CD14-positive monocyte (primary cell): ENCODE measurements at regions not wholly inside any gene's neighbourhood (a gene's known extent, or its start where the extent isn't known, plus 50 kb on each side); places are given as distances from the start of the nearest gene placed in this dataset.

Experiments used
- DNase-seq, 3 donors: peaks; one replicate each; pipeline ENCODE4 v3.0.0-alpha.2; 2011 to 2022
- H2AFZ ChIP-seq: 2 replicates; pipeline ENCODE4 v1.6.0; 2012; ENCODE audit warnings: mild to moderate bottlenecking, low read depth, low read length, inconsistent platforms; ENCODE audit not compliant: insufficient read depth, poor library complexity, severe bottlenecking
- H3K27ac ChIP-seq, 2 donors: 1 replicate in 1 of 2; 2 replicates in 1 of 2; pipeline ENCODE4 v1.5.1; 2012 to 2013; ENCODE audit warnings: low read length in 2 of 2, control low read depth in 1 of 2, inconsistent platforms in 1 of 2, low read depth in 1 of 2, mild to moderate bottlenecking in 1 of 2
- H3K27me3 ChIP-seq, 2 donors: one replicate each; pipeline versions ENCODE4 v1.6.0 to v1.6.1; 2011 to 2013; ENCODE audit warnings: low read length in 2 of 2; ENCODE audit not compliant: control insufficient read depth in 2 of 2, insufficient read depth in 2 of 2
- H3K36me3 ChIP-seq, 2 donors: replicated peaks in 1 of 2; 1 replicate in 1 of 2; 2 replicates in 1 of 2; pipeline versions ENCODE4 v1.5.1 to v1.6.1; 2012 to 2013; ENCODE audit warnings: low read length in 2 of 2, control low read depth in 1 of 2, inconsistent platforms in 1 of 2, mild to moderate bottlenecking in 1 of 2; ENCODE audit not compliant: insufficient read depth in 2 of 2, control insufficient read depth in 1 of 2
- H3K4me1 ChIP-seq, 2 donors: 1 replicate in 1 of 2; 2 replicates in 1 of 2; pipeline versions ENCODE4 v1.5.1 to v1.6.1; 2012 to 2013; ENCODE audit warnings: low read length in 2 of 2, control low read depth in 1 of 2, inconsistent platforms in 1 of 2, mild to moderate bottlenecking in 1 of 2, moderate library complexity in 1 of 2; ENCODE audit not compliant: insufficient read depth in 2 of 2, control insufficient read depth in 1 of 2
- H3K4me2 ChIP-seq: replicated peaks from 2 replicates; pipeline ENCODE3; 2012; ENCODE audit warnings: low read length, moderate library complexity, mild to moderate bottlenecking; ENCODE audit not compliant: poor library complexity, severe bottlenecking; ENCODE audit errors: extremely low read depth
- H3K4me3 ChIP-seq, 3 experiments: fragments of 200-600 bp in 1 of 3; sonication (generic) in 1 of 3; replicated peaks in 1 of 3; 1 replicate in 2 of 3; 2 replicates in 1 of 3; pipeline ENCODE4 v1.5.1; 2011 to 2013; ENCODE audit warnings: low read length in 3 of 3, mild to moderate bottlenecking in 3 of 3, control low read depth in 2 of 3, low read depth in 2 of 3, inconsistent platforms in 1 of 3, moderate library complexity in 1 of 3
- H3K79me2 ChIP-seq: 2 replicates; pipeline ENCODE4 v1.6.0; 2012; ENCODE audit warnings: mild to moderate bottlenecking, control low read depth, inconsistent platforms, low read length, moderate library complexity; ENCODE audit not compliant: insufficient read depth
- H3K9ac ChIP-seq: 2 replicates; pipeline ENCODE4 v1.6.0; 2017; ENCODE audit warnings: low read length, mild to moderate bottlenecking; ENCODE audit not compliant: insufficient read depth, poor library complexity, severe bottlenecking
- H3K9me3 ChIP-seq, 2 donors: replicated peaks in 1 of 2; 1 replicate in 1 of 2; 2 replicates in 1 of 2; pipeline versions ENCODE4 v1.5.1 to v1.6.1; 2012 to 2013; ENCODE audit warnings: low read length in 2 of 2, control low read depth in 1 of 2; ENCODE audit not compliant: control insufficient read depth in 1 of 2, insufficient read depth in 1 of 2
- H4K20me1 ChIP-seq: 2 replicates; pipeline ENCODE4 v1.6.0; 2012; ENCODE audit warnings: mild to moderate bottlenecking, low read length, control low read depth, moderate library complexity; ENCODE audit not compliant: insufficient read depth
- H3K27ac Mint-ChIP-seq, 7 donors: one replicate each; pipeline ENCODE4 v1.8.0; 2020; ENCODE audit warnings: mild to moderate bottlenecking in 7 of 7, mixed read lengths in 7 of 7, moderate library complexity in 6 of 7, inconsistent platforms in 2 of 7
- H3K27me3 Mint-ChIP-seq, 3 donors: one replicate each; pipeline ENCODE4 v1.8.0; 2021 to 2022; ENCODE audit warnings: low read depth in 3 of 3, mild to moderate bottlenecking in 3 of 3, mixed read lengths in 3 of 3, moderate library complexity in 3 of 3, inconsistent platforms in 1 of 3
- H3K36me3 Mint-ChIP-seq, 2 donors: one replicate each; pipeline ENCODE4 v1.8.0; 2020; ENCODE audit warnings: mixed read lengths in 2 of 2, inconsistent platforms in 1 of 2, mild to moderate bottlenecking in 1 of 2
- H3K4me1 Mint-ChIP-seq: one replicate; pipeline ENCODE4 v1.8.0; 2020; ENCODE audit warnings: mild to moderate bottlenecking, mixed read lengths
- H3K4me3 Mint-ChIP-seq, 2 donors: one replicate each; pipeline ENCODE4 v1.8.0; 2020; ENCODE audit warnings: mild to moderate bottlenecking in 2 of 2, mixed read lengths in 2 of 2, moderate library complexity in 1 of 2
- H3K9me3 Mint-ChIP-seq, 7 donors: one replicate each; pipeline ENCODE4 v1.8.0; 2020 to 2022; ENCODE audit warnings: mixed read lengths in 7 of 7, mild to moderate bottlenecking in 6 of 7, moderate library complexity in 6 of 7, inconsistent platforms in 2 of 7
- CTCF ChIP-seq: fragments of 200-600 bp; IDR thresholded peaks from one replicate; pipeline ENCODE4 v1.8.0; 2022; ENCODE audit warnings: antibody characterized with exemption, mild to moderate bottlenecking
- WGBS: methylation state at CpG from one replicate; pipeline ENCODE4 v1.1.5; 2013; ENCODE audit warnings: missing lambda C conversion rate; ENCODE audit not compliant: insufficient coverage; 5-methylcytosine and 5-hydroxymethylcytosine counted together
- intact Hi-C, 2 donors: fragments of 100-400 bp; cut with micrococcal nuclease; formaldehyde crosslinking; loops; one replicate each; pipeline versions ENCODE4 v1.15.0 to v1.15.1; 2023

- H3K4me1 Mint-ChIP-seq = no peaks in the 10 kb centered on the region
- H3K9me3 Mint-ChIP-seq = peaks cover 7 to 20% (median 14%) of the 10 kb centered on the region in 7 donors
- no peaks in the 10 kb centered on the region for H3K36me3 ChIP-seq
- no peak for TF ChIP-seq CTCF
- no peaks in the 10 kb centered on the region for H3K36me3 Mint-ChIP-seq
- H3K4me2 ChIP-seq = no peak overlapping the region
- no peak overlapping the region for H3K9ac ChIP-seq
- H3K4me3 Mint-ChIP-seq = no peak overlapping the region
- no CpG with 5 or more reads among the region's 1 CpG for whole genome bisulfite sequencing
- H4K20me1 ChIP-seq = no peaks in the 10 kb centered on the region
- DNase-seq = no peak
- H3K79me2 ChIP-seq = no peaks in the 10 kb centered on the region
- H3K4me3 ChIP-seq = no peak overlapping the region
- no peaks in the 10 kb centered on the region for H3K27me3 ChIP-seq
- no peak overlapping the region for H3K27ac ChIP-seq
- H3K27ac Mint-ChIP-seq = no peak overlapping the region
- peaks cover 0 to 18% of the 10 kb centered on the region in 2 donors for H3K9me3 ChIP-seq
- intact Hi-C loops = no loop called here
- no peak overlapping the region for H2AFZ ChIP-seq
- H3K27me3 Mint-ChIP-seq = peaks cover 0 to 2% (median 2%) of the 10 kb centered on the region in 3 donors
- no peaks in the 10 kb centered on the region for H3K4me1 ChIP-seq
Observed at GRCh38 chr7:13007331-13007730, 319.9 kb downstream of the ARL4A start.

GRCh38 chr7:13009517-13009916, 322.1 kb downstream of the ARL4A start:
- H3K36me3 ChIP-seq = no peaks in the 10 kb centered on the region
- H3K27ac Mint-ChIP-seq = no peak overlapping the region
- H3K4me1 ChIP-seq = no peaks in the 10 kb centered on the region
- H3K9ac ChIP-seq = no peak overlapping the region
- no peaks in the 10 kb centered on the region for H3K36me3 Mint-ChIP-seq
- H3K4me2 ChIP-seq = no peak overlapping the region
- no peak overlapping the region for H3K4me3 ChIP-seq
- peaks cover 0 to 9% of the 10 kb centered on the region in 2 donors for H3K9me3 ChIP-seq
- no peak for TF ChIP-seq CTCF
- H3K4me3 Mint-ChIP-seq = no peak overlapping the region
- H3K9me3 Mint-ChIP-seq = peaks cover 5 to 15% (median 12%) of the 10 kb centered on the region in 7 donors
- no peaks in the 10 kb centered on the region for H4K20me1 ChIP-seq
- H3K79me2 ChIP-seq = no peaks in the 10 kb centered on the region
- no peak for DNase-seq
- peaks cover 0 to 2% (median 0%) of the 10 kb centered on the region in 3 donors for H3K27me3 Mint-ChIP-seq
- no peak overlapping the region for H3K27ac ChIP-seq
- no peaks in the 10 kb centered on the region for H3K4me1 Mint-ChIP-seq
- no CpG with 5 or more reads among the region's 3 CpGs for WGBS
- intact Hi-C loops = no loop called here
- H2AFZ ChIP-seq = no peak overlapping the region
- H3K27me3 ChIP-seq = no peaks in the 10 kb centered on the region
